Fibroblast of lung (primary cell): ENCODE measurements at regions not wholly inside any gene's neighbourhood (a gene's known extent, or its start where the extent isn't known, plus 50 kb on each side); places are given as distances from the start of the nearest gene placed in this dataset.
"Not testable (repeated sequence)": the region's sequence is repeated elsewhere in the genome, so short reads cannot be mapped to it uniquely, and the experiment has no call there.

ENCODE experiments used
- DNase-seq, 2 donors: peaks; one replicate each; pipeline versions ENCODE4 v3.0.0 to v3.0.0-alpha.2; 2010; ENCODE audit warnings: low read depth in 2 of 2
- H2AFZ ChIP-seq: 2 replicates; pipeline ENCODE4 v1.5.1; 2012; ENCODE audit warnings: low read length, control low read depth, inconsistent platforms
- H3K27ac ChIP-seq: 2 replicates; pipeline ENCODE4 v1.5.1; 2011; ENCODE audit warnings: low read length, control low read depth; ENCODE audit not compliant: insufficient read depth
- H3K27me3 ChIP-seq: 2 replicates; pipeline ENCODE4 v1.5.1; 2011; ENCODE audit warnings: mild to moderate bottlenecking, low read length; ENCODE audit not compliant: control insufficient read depth, insufficient read depth
- H3K36me3 ChIP-seq: 2 replicates; pipeline ENCODE4 v1.5.1; 2011; ENCODE audit warnings: low read length; ENCODE audit not compliant: control insufficient read depth, insufficient read depth
- H3K4me1 ChIP-seq: 2 replicates; pipeline ENCODE4 v1.5.1; 2011; ENCODE audit warnings: low read length; ENCODE audit not compliant: control insufficient read depth, insufficient read depth; ENCODE audit errors: extremely low read depth
- H3K4me2 ChIP-seq: 2 replicates; pipeline ENCODE4 v1.5.1; 2011; ENCODE audit warnings: low read length, control low read depth; ENCODE audit not compliant: insufficient read depth; ENCODE audit errors: extremely low read depth
- H3K4me3 ChIP-seq, 4 experiments: fragments of 200-600 bp in 1 of 4; sonication (generic) in 1 of 4; replicated peaks in 1 of 4; 2 replicates each; pipeline ENCODE4 v1.5.1; 2011 to 2016; ENCODE audit warnings: low read length in 4 of 4, low read depth in 3 of 4, mild to moderate bottlenecking in 3 of 4, control low read depth in 2 of 4, inconsistent platforms in 1 of 4, mixed read lengths in 1 of 4; ENCODE audit not compliant: insufficient read depth in 1 of 4; ENCODE audit errors: control extremely low read depth in 1 of 4
- H3K79me2 ChIP-seq: 2 replicates; pipeline ENCODE4 v1.5.1; 2012; ENCODE audit warnings: mild to moderate bottlenecking, low read length, inconsistent platforms; ENCODE audit not compliant: control insufficient read depth, insufficient read depth
- H3K9ac ChIP-seq: 2 replicates; pipeline ENCODE4 v1.5.1; 2011; ENCODE audit warnings: mild to moderate bottlenecking, low read length, control low read depth; ENCODE audit not compliant: insufficient read depth
- H3K9me3 ChIP-seq: 2 replicates; pipeline ENCODE4 v1.5.1; 2012; ENCODE audit warnings: low read depth, low read length; ENCODE audit not compliant: control insufficient read depth, insufficient read depth
- H4K20me1 ChIP-seq: 2 replicates; pipeline ENCODE4 v1.5.1; 2011; ENCODE audit warnings: low read length; ENCODE audit not compliant: control insufficient read depth, insufficient read depth; ENCODE audit errors: extremely low read depth
- EZH2 ChIP-seq: IDR thresholded peaks from 2 replicates; pipeline ENCODE4 v1.5.1; 2012; ENCODE audit warnings: low read length, control low read depth, mild to moderate bottlenecking; ENCODE audit errors: missing control alignments
- TF ChIP-seq, protein P1 (sequence below), 2 donors: IDR thresholded peaks in 1 of 2; conservative IDR thresholded peaks in 1 of 2; 1 replicate in 1 of 2; 2 replicates in 1 of 2; pipeline ENCODE4 v1.5.1; 2011 to 2012; ENCODE audit warnings: low read length in 2 of 2, control low read depth in 1 of 2, inconsistent platforms in 1 of 2, low read depth in 1 of 2, mild to moderate bottlenecking in 1 of 2

DNA sequence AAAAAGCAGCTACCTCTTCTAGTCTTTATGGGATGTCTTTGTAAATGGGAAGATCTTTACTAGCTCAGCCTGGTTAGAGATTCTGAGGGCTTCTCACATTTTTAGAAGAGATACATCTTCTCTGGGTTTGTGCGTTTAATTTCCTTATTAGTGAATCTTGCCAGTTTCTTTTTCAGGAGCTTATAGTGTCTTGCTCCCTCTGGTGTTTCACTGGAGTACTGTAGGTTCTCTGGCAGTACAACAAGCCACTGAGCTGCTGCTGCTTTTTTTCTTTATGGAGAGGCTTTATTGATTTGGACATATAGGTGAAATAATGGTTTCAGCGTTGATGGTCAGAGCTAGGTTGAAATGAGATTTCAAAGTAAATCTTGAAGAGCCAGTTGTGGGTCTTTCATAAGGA is 82.9 kb downstream of the LAS1L start:
- no peaks in the 10 kb centered on the region for H3K9me3 ChIP-seq
- no peaks in the 10 kb centered on the region for H3K27me3 ChIP-seq
- H3K36me3 ChIP-seq = no peaks in the 10 kb centered on the region
- DNase-seq = peak; percentile 3 to 8
- no peaks in the 10 kb centered on the region for H3K79me2 ChIP-seq
- no peak overlapping the region for H3K4me3 ChIP-seq
- no peak overlapping the region for H2AFZ ChIP-seq
- H3K9ac ChIP-seq = no peak overlapping the region
- H3K4me1 ChIP-seq = no peaks in the 10 kb centered on the region
- H4K20me1 ChIP-seq = no peaks in the 10 kb centered on the region
- H3K27ac ChIP-seq = no peak overlapping the region
- no peak for TF ChIP-seq EZH2
- TF ChIP-seq, protein P1, sequence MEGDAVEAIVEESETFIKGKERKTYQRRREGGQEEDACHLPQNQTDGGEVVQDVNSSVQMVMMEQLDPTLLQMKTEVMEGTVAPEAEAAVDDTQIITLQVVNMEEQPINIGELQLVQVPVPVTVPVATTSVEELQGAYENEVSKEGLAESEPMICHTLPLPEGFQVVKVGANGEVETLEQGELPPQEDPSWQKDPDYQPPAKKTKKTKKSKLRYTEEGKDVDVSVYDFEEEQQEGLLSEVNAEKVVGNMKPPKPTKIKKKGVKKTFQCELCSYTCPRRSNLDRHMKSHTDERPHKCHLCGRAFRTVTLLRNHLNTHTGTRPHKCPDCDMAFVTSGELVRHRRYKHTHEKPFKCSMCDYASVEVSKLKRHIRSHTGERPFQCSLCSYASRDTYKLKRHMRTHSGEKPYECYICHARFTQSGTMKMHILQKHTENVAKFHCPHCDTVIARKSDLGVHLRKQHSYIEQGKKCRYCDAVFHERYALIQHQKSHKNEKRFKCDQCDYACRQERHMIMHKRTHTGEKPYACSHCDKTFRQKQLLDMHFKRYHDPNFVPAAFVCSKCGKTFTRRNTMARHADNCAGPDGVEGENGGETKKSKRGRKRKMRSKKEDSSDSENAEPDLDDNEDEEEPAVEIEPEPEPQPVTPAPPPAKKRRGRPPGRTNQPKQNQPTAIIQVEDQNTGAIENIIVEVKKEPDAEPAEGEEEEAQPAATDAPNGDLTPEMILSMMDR (conservative IDR thresholded peaks at IDR 0.05 in 1 of 2, IDR thresholded peaks at IDR 0.05 in 1 of 2; ENCODE audit: low read depth in 1 of 2, low read length in 2 of 2) = peak in 1 of 2 donors; percentile 19
- no peak overlapping the region for H3K4me2 ChIP-seq

DNA sequence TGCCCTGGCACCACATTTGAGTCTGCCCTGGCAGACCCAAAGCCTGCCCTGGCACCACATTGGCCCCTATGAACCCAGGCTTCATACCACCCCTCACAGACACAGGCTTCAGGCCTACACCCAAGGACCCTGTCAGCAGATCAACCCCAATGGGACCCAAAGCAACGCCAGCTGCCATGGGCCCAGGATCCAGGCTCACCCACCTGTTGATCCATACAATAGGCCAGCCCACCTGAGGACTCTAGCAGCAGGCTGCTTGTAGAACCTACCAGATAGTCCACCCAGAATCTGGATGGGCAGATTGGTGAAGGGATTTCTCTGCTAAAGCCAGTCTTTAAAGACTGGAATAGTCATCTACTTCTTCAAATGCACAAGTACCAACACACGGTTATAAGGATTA is 114.4 kb downstream of the LAS1L start:
- Histone ChIP-seq H3K36me3 (no peaks in the 10 kb centered on the region), H3K4me2 (no peak overlapping the region), H3K9me3 (no peaks in the 10 kb centered on the region), H3K27me3 (no peaks in the 10 kb centered on the region), H2AFZ (no peak overlapping the region), H3K4me3 (no peak overlapping the region), H3K79me2 (no peaks in the 10 kb centered on the region), H3K9ac (no peak overlapping the region), H3K4me1 (no peaks in the 10 kb centered on the region), H4K20me1 (no peaks in the 10 kb centered on the region), H3K27ac (no peak overlapping the region)
- no peak for DNase-seq
- TF ChIP-seq, protein P1 (conservative IDR thresholded peaks at IDR 0.05 in 1 of 2, IDR thresholded peaks at IDR 0.05 in 1 of 2; ENCODE audit: low read depth in 1 of 2, low read length in 2 of 2) = no peak
- no peak for TF ChIP-seq EZH2

DNA sequence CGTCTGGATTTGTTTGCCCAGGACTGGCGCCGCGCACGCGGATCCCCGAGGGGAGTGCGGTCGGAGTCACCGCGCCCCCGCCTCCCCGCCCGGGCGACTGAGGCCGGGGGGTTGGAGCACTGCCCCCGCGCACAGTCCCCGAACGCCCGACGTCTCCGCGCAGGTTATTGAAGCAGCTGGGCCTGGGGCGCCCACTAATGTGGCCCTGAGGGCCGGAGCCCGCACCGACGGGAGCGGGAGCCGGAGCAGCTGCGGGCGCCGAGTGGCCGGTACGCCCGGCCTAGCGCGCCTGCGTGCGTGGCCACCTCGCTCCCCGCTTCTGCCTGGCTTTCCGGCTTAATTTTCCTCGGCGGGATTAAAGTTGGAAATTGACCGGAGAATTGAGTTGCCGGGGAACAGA is 126.9 kb downstream of the LAS1L start:
- not testable (repeated sequence) for H3K36me3 ChIP-seq, H3K79me2 ChIP-seq, H3K4me3 ChIP-seq, DNase-seq, H3K27ac ChIP-seq, H2AFZ ChIP-seq, H3K9me3 ChIP-seq, H3K9ac ChIP-seq, H3K4me2 ChIP-seq, H4K20me1 ChIP-seq, H3K27me3 ChIP-seq, H3K4me1 ChIP-seq
- TF ChIP-seq EZH2 = peak; percentile 39
